ACC112 (cell line): ENCODE measurements at regions not wholly inside any gene's neighbourhood (a gene's known extent, or its start where the extent isn't known, plus 50 kb on each side); places are given as distances from the start of the nearest gene placed in this dataset.

ENCODE experiments used
- H2AFZ ChIP-seq: fragments of 200-600 bp; sonication (generic); one replicate; pipeline ENCODE4 v1.6.0; 2017; ENCODE audit warnings: antibody characterized with exemption, low read length; ENCODE audit not compliant: unreplicated experiment
- H3K27ac ChIP-seq: fragments of 200-600 bp; sonication (generic); 2 replicates; pipeline ENCODE4 v1.5.1; 2014; ENCODE audit warnings: low read depth, mild to moderate bottlenecking, antibody characterized with exemption, low read length, moderate library complexity
- H3K27me3 ChIP-seq: fragments of 200-600 bp; sonication (generic); 2 replicates; pipeline ENCODE4 v1.6.1; 2014; ENCODE audit warnings: mild to moderate bottlenecking, antibody characterized with exemption, low read length, moderate library complexity, mixed read lengths; ENCODE audit not compliant: insufficient read depth
- H3K36me3 ChIP-seq: fragments of 200-600 bp; sonication (generic); 2 replicates; pipeline ENCODE4 v1.6.1; 2016; ENCODE audit warnings: mild to moderate bottlenecking, antibody characterized with exemption, low read length, moderate library complexity, mixed read lengths; ENCODE audit not compliant: insufficient read depth
- H3K4me1 ChIP-seq: fragments of 200-600 bp; sonication (generic); one replicate; pipeline ENCODE4 v1.6.1; 2016; ENCODE audit warnings: low read length, mixed read lengths; ENCODE audit not compliant: insufficient read depth, unreplicated experiment, control insufficient read depth
- H3K4me3 ChIP-seq: fragments of 200-600 bp; sonication (generic); 2 replicates; pipeline ENCODE4 v1.5.1; 2014; ENCODE audit warnings: mild to moderate bottlenecking, low read depth, low read length
- H3K79me2 ChIP-seq: fragments of 200-600 bp; sonication (generic); one replicate; pipeline ENCODE4 v1.6.0; 2016; ENCODE audit warnings: low read length; ENCODE audit not compliant: control insufficient read depth, unreplicated experiment, insufficient read depth

DNA sequence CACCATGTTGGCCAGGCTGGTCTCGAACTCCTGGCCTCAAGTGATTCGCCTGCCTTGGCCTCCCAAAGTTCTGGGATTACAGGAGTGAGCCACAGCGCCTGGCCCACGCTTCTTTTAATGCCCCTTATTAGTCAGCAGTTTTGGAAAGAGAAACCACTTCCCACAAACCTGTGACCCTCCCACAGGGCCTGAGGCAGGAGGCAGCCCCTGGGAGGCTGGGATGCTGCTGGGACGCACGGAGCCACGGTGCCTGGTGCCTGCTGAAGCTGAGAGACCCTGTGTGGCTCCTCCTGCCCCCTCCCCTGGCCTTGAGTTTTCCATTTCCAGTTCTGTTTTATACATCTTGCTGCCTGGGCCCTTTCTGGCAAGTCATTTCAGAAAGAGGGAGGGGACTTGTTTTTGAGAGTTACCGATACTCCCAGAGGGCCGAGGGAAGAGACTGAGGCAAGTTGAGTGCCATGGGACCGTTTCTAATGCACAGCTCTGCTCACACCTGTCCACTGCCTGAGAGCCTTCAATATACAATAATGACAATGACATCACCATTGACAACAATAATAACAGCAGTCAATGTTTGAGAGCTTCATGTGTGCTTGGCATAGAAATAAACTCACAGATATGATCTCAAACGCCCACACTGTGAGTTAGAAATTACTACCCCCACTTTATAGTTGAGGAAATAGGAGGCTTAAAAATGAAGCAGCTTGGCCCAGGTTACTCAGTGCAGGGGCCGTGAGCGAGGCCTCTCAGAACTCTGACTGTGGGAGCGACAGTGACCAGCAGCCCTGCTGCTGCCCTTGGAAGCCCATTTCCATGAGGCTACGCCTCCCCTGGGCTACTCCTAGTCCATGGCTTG is 78.1 kb upstream of the YWHAQ start:
- no peak overlapping the region for H3K27ac ChIP-seq

DNA sequence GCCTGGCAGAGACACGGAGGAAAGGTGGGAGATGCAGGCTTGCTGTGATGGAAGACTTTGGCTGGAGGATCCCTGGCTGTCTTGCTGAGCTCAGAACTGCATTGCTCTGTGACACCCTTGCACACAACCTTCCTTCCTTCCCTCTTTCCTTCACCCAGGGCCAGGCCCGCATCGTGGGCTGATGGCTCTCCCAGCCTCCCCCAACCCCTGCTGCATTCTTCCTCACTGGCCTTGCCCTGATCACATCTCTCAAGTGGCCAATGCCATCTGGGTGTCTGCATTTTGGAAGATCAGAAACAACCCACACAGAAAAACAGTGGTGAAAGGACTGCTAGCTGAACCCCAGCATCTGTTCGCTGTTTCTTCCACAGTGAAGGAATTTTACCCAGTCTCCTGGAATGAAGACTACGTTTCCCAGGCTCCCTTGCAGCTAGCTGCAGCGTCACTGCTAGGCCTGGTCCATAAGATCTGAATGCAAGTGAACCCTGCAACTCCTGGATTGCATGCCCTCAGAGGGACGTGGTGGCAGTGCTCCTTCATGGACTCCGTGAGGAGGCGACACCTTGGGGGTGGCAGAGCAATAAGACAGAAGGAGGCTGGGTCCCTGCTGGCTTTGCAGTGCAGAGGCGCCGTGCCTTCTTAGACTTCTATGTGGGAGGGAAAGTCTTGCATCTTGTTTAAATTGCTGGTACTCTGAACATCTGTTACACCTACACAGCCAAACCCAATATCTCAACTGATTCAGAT is 78.9 kb upstream of the YWHAQ start:
- Histone ChIP-seq H3K27ac (no peak overlapping the region), H3K27me3 (no peaks in the 10 kb centered on the region), H3K79me2 (no peaks in the 10 kb centered on the region), H3K4me3 (no peak overlapping the region), H2AFZ (no peak overlapping the region), H3K4me1 (no peaks in the 10 kb centered on the region), H3K36me3 (no peaks in the 10 kb centered on the region)

More for the DNA sequence above, 78.1 kb upstream of the YWHAQ start:
- Histone ChIP-seq H3K27me3 (no peaks in the 10 kb centered on the region), H2AFZ (no peak overlapping the region), H3K4me1 (peaks cover 2% of the 10 kb centered on the region), H3K36me3 (no peaks in the 10 kb centered on the region), H3K4me3 (no peak overlapping the region), H3K79me2 (no peaks in the 10 kb centered on the region)

DNA sequence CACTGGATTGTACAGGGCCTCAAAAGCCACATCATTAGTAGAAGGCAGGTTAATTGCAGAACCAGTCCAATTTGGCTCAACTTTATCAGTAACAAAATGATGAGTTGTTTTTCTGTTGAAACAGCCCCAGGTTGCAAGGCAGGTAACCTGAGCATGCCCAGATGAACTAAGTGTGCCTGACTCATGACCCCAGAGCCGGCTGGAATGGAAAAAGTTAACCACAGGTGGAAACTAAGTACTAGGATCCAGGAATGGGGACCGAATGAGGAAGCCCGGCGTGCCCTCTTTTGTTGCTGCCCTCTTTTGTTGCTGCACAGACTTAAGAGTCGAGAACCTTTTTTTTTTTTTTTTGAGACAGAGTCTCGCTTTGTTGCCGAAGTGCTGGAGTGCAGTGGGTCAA is 79.5 kb upstream of the YWHAQ start:
- Histone ChIP-seq H2AFZ (no peak overlapping the region), H3K27ac (no peak overlapping the region), H3K27me3 (no peaks in the 10 kb centered on the region), H3K79me2 (no peaks in the 10 kb centered on the region), H3K36me3 (no peaks in the 10 kb centered on the region), H3K4me3 (no peak overlapping the region), H3K4me1 (no peaks in the 10 kb centered on the region)

DNA sequence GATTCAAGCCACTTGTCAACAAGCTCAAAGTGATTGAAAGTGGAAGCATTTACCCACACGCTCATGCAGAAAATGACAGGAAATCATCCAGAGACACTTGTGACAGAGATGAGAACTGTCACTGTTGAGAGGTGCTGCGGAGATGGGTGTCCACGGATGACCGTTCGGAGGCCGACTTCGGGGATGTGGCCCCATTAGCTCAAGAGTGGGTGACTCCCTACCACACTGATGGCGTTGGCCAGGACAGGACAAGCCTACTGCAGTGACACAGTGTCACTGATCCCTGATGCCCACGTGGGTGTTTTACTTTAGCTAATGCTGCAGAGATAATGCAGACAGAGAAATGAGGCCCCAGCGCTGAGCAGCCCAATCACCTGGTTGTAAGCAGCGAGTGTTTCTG is 81.5 kb upstream of the YWHAQ start:
- H3K4me1 ChIP-seq = no peaks in the 10 kb centered on the region
- no peaks in the 10 kb centered on the region for H3K79me2 ChIP-seq
- no peaks in the 10 kb centered on the region for H3K27me3 ChIP-seq
- no peak overlapping the region for H3K4me3 ChIP-seq
- no peaks in the 10 kb centered on the region for H3K36me3 ChIP-seq
- no peak overlapping the region for H2AFZ ChIP-seq
- no peak overlapping the region for H3K27ac ChIP-seq

DNA sequence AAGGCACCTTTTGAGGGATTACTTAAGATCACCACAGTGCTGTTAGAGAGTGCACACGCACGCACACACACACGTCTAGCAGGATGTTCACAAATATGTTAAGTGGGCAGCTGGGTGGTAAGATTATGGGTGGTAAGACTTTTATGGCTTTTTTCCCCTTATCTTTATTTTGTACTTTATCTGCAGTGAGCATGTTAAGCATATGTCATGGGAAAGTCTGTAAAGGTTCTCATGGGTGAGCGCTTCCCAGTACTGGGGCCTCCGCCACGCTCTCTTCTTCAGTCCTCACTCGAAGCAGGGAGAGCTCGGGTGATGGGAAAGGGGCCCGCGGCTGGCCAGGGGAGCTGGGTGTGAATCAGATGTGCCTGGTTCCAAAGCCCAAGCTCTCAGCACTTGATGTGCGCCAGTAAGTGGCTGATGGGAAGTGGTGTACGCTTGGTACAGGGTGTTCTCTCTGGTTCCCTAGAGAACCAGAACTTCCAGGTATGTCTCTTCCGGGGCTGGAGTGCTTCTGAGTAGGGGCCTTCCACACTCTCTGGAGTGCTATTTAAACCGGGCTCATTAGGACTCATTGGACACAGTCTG is 83.9 kb upstream of the YWHAQ start:
- Histone ChIP-seq H2AFZ (no peak overlapping the region), H3K79me2 (no peaks in the 10 kb centered on the region), H3K36me3 (no peaks in the 10 kb centered on the region), H3K27me3 (no peaks in the 10 kb centered on the region), H3K4me3 (no peak overlapping the region), H3K4me1 (no peaks in the 10 kb centered on the region), H3K27ac (no peak overlapping the region)

DNA sequence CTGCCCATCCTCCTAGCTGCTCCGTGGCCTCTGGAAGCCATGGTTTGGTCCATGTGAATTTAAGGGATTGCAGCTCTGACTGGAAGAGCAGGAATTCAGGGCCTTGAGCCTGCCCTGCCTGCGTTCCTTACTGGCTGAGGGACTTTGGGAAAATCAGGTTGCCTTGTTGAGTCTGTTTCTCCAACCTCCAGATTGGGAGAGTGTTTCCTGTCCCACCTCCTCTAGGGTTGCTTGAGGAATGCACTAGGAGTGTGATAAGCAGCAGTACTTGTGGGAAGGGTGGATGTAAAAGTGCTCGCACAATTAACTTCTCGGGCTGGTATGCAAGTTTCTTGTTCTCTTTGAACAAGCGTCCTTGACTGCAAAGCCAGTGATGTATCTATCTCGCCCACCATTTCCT is 84.4 kb upstream of the YWHAQ start:
- Histone ChIP-seq H2AFZ (no peak overlapping the region), H3K4me3 (no peak overlapping the region)

DNA sequence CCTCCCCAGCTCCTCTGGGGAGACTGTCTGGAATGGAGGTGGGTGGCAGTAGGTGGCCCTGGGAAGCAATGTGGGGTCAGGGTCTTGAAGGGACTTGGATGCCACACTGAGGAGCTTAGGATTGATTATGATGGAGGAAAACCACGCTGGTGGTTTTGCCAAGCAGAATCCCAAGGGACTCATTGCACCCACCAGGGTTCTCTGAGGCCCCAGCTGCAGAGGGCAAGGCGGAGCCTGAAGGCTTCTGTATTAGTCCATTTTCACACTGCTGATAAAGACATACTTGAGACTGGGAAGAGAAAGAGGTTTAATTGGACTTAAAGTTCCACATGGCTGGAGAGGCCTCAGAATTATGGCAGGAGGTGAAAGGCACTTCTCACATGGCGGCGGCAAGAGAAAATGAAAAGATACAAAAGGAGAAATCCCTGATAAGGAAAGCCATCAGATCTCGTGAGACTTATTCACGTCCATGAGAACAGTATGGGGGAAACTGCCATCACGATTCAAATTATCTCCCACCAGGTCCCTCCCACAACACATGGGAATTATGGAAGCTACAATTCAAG is 87.2 kb upstream of the YWHAQ start:
- H3K27me3 ChIP-seq = no peaks in the 10 kb centered on the region
- no peaks in the 10 kb centered on the region for H3K4me1 ChIP-seq
- H3K79me2 ChIP-seq = no peaks in the 10 kb centered on the region
- no peak overlapping the region for H3K27ac ChIP-seq
- H3K36me3 ChIP-seq = no peaks in the 10 kb centered on the region
- no peak overlapping the region for H2AFZ ChIP-seq
- no peak overlapping the region for H3K4me3 ChIP-seq

More for the DNA sequence above, 84.4 kb upstream of the YWHAQ start:
- Histone ChIP-seq H3K4me1 (no peaks in the 10 kb centered on the region), H3K79me2 (no peaks in the 10 kb centered on the region), H3K27ac (no peak overlapping the region), H3K36me3 (no peaks in the 10 kb centered on the region), H3K27me3 (no peaks in the 10 kb centered on the region)

DNA sequence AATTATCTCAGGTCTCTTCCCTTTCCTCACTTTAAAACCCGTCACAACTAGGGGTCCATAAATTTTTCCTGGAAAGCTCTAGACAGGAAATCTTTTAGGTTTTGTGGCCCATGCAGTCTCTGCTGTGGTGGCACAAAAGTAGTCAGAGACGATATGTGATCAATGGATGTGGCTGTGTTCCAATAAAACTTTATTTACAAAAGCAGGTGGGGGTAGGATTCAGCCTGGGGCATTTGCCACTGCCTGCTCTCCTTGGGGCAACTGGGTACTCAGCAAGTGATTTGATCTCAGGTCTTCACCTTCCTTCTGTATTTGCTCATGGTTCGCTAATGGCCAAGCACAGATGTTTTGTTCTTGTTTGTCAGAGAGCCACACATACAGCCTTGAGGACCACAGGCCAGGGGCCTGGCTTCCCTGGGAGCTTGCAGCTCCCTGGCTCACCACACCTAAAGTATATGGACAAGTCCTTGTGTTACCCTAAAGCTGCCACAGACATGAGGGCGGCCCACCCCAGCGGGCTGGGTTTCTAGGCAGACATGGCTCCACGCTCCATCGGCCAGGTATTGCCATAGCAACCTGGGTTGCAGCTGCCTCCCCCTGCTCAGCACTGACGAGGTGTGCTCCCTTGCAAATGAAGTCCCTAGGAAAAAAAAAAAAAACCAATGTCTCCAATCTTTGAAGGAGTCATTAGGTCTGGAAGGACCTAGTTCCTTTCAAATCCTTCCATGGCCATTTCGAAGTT is 89.7 kb upstream of the YWHAQ start:
- Histone ChIP-seq H3K27ac (no peak overlapping the region), H3K36me3 (no peaks in the 10 kb centered on the region), H3K4me3 (no peak overlapping the region), H2AFZ (no peak overlapping the region), H3K79me2 (no peaks in the 10 kb centered on the region), H3K4me1 (no peaks in the 10 kb centered on the region), H3K27me3 (no peaks in the 10 kb centered on the region)

DNA sequence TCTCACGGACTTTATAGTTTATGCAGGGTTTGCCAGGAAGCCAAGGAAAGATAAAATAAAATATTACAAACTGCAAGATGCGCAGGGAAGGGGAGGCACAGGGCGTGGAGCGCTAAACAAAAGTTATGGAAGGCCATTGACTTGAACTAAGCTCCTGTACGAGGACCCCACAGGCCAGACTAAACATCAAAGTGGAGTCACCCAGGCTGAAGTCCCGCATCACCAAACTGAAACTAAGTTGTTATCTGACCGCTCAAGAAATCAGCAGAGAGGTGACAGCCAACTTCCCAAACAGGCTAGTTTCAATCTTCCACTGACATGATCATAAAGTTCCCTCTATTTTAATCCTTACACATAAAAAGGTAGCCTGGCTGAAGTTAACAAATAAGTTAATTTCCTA is 90.5 kb upstream of the YWHAQ start:
- H3K36me3 ChIP-seq = no peaks in the 10 kb centered on the region
- H2AFZ ChIP-seq = no peak overlapping the region

DNA sequence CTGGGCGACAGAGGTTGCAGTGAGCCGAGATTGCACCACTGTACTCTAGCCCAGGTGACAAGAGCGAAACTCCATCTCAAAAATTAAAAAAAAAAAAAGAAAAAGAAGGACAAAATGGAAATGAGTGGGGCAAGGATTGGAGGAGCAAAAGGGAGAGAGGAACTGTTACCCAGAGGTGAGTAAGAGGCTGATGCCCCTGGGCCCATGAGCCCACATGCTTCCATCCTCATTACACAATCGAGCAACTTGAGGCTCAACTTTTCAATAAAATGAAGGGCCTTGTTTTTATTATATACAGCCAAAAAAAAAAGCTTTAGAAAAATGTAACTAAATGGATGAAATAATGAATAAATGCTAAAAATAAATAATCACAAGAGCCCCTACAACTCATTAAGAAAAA is 91.7 kb upstream of the YWHAQ start:
- Histone ChIP-seq H3K4me3 (no peak overlapping the region), H2AFZ (no peak overlapping the region), H3K36me3 (no peaks in the 10 kb centered on the region), H3K79me2 (no peaks in the 10 kb centered on the region), H3K4me1 (no peaks in the 10 kb centered on the region), H3K27ac (no peak overlapping the region), H3K27me3 (no peaks in the 10 kb centered on the region)

More for the DNA sequence above, 90.5 kb upstream of the YWHAQ start:
- no peak overlapping the region for H3K4me3 ChIP-seq
- H3K27ac ChIP-seq = no peak overlapping the region
- H3K79me2 ChIP-seq = no peaks in the 10 kb centered on the region
- H3K4me1 ChIP-seq = no peaks in the 10 kb centered on the region
- no peaks in the 10 kb centered on the region for H3K27me3 ChIP-seq
